COLO668 (cell line): ENCODE measurements at regions not wholly inside any gene's neighbourhood (a gene's known extent, or its start where the extent isn't known, plus 50 kb on each side); places are given as distances from the start of the nearest gene placed in this dataset.
A peak's percentile ranks its signal among the peaks of the same experiment; 100 is the strongest.

Experiments used
- DNase-seq: peaks from one replicate; lab custom pipeline; 2025; ENCODE audit not compliant: unreplicated experiment; lab: John Stamatoyannopoulos, UW

DNA sequence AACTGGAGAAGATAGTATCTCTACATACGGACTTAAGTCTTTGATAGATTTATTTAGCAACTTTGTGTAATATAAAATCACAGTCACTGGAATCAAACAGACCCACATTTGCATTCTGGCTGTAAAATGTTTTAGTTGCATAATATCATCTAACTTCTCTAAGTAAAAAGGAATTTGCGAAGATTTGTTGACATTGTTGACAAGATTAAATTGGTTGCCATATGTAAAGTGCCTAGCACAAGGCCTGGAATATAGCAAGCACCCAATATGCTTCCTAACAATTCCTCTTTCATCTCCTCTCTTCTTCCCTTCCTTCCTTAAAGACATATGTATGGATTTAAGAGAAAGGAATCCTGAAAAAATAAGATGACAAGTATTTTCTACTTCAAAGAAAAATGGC, 295.4 kb upstream of the PPFIA2 start:
- no peak for DNase-seq

DNA sequence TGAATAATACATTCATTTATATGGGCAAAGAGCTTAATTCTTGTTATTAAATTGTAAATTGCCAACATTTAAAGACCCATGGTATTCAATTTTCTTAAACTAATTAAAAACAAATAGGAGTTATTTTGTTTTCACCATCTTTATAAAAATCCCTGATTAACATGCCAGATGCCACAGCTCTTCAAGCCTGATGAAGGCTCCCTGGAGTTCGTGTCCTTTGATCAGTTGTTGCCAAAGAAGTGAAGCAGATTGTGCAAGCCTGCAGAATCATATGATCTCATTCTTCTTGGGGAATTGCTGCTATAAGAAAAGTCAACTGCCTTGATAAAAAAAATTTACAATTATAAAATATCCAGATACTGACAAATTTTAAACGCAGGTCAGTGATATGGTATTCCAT, 288.3 kb upstream of the PPFIA2 start:
- DNase-seq: no peak

DNA sequence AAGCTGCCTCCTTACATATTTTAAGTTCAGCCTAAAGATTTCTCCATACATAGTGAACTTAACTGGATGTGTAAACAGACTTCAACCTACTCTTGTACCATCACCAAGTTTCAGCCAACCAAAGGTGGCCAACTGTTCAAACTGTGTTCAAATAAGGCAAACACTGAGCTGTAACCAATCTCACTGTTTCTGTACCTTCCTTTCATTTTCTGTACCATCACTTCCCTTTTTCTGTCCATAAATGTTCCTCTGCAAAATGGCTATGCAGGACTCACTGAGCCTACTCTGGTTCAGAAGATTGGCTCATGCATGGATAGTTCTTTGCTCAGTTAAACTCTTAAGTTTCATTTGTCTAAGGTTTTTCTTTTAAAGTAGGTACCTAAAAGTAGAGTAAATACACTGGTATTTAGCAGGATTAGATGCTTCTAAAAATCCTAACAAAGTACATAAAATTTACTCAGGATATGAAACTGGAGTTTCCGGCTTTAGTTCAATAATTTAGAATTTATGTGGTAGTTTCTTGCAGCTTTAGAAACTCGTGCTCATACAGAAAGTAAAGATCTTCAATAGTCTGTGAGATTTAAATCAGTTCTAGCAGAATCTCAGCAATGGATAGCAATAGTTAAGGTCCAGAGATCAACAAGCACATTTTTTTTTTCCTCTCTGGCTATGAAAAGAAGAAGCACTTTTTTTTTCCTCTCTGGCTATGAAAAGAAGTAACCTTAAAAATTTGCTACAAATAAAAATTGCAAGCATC, 282.0 kb upstream of the PPFIA2 start:
- DNase-seq: no peak

DNA sequence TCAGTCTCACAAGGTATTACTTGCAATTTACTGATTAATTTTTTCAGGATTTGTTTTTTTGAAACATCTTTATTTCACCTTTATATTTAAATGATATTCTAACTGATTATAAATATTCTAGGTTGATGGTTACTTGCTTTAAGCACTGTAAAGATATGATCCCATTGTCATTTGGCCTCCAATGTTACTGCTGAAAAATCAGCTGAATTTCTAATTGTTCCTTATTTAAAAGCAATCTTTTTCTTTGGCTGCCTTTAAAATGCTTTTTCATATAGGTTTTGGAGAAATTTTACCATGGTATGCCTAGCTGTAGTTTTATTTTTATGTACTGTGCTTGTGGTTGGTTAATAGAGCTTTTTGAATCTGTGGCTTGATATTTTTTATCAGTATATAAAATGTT, 275.6 kb upstream of the PPFIA2 start:
- no peak for DNase-seq

DNA sequence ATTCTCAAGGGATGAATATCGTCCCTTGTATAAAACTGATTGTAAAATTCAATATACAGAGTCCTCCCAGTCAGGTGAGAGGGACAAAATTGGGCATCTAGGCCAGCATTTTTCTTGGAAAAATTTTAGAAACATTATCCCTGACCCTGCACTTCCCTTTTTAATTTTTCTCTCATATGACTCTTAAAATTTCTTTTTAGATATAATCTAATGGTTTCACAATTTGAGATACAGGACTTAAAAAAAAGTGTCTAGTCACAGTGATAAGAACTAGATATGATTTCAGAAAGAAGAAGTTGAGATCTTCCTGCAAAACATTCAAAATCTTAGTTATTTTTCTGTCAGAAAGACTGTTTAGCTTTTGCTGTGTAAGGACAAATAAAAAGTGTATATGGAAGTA, 270.8 kb upstream of the PPFIA2 start:
- no peak for DNase-seq

DNA sequence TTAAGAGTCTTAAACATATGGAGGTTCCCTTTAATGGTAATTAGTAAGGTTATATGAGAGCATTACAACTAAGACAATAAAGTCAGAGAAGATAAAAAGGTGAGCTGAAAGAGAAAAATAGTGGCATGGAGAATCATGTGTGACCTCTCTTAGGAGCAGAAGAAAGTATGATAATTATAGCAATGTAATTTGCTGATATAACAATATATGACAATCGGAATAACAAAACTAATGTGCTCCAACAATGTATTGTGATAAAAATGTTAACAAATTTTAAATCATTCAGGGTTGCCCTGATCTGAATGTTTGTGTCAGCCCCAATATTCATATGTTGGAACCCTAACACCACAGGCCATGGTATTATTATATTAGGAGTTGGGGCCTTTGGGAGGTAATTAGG, 269.6 kb upstream of the PPFIA2 start:
- no peak for DNase-seq

- no peak for DNase-seq
Observed at GRCh38 chr12:82027612-82028011, 268.5 kb upstream of the PPFIA2 start.

- no peak for DNase-seq
Observed at GRCh38 chr12:82025462-82025861, 266.3 kb upstream of the PPFIA2 start.

DNA sequence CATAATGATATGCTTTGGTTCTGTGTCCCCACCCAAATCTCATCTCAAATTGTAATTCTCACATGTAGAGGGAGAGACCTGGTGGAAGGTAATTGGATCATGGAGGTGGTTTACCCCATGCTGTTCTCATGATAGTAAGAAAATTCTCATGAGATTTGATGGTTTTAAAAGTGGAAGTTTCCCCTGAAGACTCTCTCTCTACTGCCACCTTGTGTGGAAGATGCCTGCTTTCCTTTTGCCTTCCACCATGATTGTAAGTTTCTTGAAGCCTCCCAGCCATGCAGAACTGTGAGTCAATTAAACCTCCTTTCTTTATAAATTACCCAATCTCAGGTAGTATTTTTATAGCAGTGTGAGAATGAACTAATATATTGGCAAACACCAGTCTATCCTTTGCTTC, 260.4 kb upstream of the PPFIA2 start:
- DNase-seq: no peak

DNA sequence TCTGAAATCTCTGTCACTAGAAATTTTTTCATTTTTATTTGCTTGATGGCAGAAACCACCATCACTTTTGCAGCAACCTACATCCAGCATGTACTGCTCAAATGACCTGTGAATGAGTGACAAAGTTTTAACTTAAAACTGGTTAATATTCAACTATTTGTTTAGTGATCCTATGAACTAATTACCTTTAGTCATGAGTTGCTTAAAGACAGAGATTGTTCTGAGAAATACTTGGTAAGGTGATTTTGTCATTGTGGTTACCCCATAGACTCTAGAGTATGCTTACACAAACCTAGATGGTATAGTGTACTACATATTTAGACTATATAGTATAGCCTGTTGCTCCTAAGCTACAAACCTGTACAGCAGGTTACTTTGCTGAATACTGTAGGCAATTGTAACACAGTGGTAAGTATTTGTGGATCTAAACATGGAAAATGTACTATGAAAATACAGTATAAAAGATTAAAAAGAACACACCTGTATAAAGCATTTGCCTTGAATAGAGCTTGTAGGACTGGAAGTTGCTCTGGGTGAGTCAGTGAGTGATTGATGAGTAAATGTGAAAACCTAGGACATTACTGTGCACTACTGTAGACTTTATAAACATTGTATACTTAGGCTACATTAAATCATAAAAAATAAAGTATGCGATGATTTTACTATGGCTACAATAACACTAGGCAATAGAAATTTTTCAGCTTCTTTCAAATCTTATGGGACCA, 256.6 kb upstream of the PPFIA2 start:
- DNase-seq: no peak

- DNase-seq: no peak
Observed at GRCh38 chr12:82012176-82012575, 253.0 kb upstream of the PPFIA2 start.

GRCh38 chr12:82009524-82009923, 250.4 kb upstream of the PPFIA2 start:
- no peak for DNase-seq

DNA sequence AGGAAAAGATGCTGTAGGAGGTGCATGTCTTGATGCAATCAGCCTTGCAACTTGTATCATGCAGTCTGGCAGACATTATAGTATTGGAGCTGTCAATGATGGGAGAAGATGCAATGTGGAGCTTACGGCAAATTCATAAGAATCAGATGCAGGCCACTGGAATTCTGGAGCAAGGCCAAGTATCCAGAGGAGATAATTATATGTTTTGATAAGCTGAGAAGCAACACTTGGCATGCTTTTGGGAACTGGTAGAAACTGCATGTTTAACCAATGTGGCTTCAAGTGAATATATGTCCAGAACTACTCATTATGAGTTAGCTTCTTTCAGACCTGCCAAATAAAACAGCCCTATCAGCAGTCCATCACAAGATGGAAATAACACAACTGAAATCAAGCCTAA, 249.1 kb upstream of the PPFIA2 start:
- DNase-seq: no peak

DNA sequence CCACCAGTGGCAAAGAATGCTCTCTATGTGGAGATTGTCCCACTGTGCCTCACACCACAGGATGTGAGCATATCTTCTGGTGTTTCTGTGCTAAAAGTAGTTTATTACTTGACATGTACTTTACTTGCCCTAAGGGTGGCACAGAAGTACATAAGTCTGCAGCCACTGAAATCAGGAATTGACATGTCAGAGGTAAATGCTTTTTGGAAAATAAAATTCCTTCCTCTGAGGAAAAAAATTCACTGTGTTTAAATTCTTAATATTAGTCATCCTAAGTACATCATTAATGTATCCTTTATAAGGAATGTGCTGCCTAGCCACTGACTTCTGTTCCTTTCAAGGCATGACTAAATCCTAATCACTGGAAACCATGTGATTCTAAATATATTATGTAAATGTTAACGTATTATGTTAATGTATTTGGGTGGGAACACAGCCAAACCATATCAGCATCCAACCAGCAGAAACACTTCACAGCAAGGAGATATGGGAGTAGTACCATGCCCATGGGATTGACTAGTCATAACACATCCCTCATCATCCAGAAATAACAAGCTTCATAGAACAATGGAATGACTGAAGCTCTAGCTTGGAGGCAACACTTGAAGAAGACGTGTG, 239.7 kb upstream of the PPFIA2 start:
- no peak for DNase-seq

- DNase-seq: no peak
Observed at GRCh38 chr12:81992461-81992860, 233.3 kb upstream of the PPFIA2 start.

- DNase-seq: no peak
Observed at GRCh38 chr12:81991868-81992267, 232.7 kb upstream of the PPFIA2 start.

GRCh38 chr12:81988362-81988761, 229.2 kb upstream of the PPFIA2 start:
- DNase-seq: no peak

DNA sequence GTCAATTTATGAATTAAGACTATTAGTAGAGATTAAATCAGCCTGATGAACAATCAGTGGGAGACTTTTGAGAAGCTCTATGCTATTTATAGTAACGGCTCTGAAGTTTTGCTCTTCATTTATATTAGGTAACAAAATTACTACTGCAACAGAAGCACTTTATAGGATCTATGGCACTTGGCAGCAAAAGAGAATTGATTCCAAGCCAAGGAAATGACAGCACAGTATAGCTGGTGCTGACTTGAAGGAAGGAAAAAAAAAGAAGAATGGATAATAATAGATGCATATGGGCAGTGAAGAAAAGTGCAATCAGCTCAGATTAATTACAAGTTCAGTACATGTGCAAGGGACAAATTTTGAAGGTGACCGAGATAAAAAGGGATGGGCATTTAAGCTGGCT, 228.2 kb upstream of the PPFIA2 start:
- no peak for DNase-seq

GRCh38 chr12:81976661-81977060, 217.5 kb upstream of the PPFIA2 start:
- DNase-seq: no peak

- no peak for DNase-seq
Observed at GRCh38 chr12:81974762-81975161, 215.6 kb upstream of the PPFIA2 start.

GRCh38 chr12:81968421-81968820, 209.3 kb upstream of the PPFIA2 start:
- DNase-seq: peak; percentile 17

DNA sequence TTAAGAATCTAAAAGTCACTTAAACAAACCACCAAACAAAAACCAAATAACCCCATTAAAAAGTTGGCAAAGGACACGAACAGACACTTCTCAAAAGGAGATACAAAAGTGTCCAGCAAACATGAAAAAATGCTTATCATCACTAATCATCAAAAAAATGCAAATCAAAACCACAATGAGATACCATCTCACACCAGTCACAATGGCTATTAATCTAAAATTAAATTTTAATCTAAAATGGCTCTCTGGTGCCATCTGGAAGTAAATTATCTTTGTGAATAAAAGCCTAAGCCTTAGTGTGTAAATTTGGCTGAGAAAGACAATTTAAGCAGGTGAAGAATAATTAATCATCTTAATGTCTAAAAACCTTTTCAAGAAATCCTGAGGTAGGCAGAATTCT, 204.5 kb upstream of the PPFIA2 start:
- DNase-seq: no peak
